GM18517 (cell line): ENCODE measurements at regions not wholly inside any gene's neighbourhood (a gene's known extent, or its start where the extent isn't known, plus 50 kb on each side); places are given as distances from the start of the nearest gene placed in this dataset.
"Not testable (repeated sequence)": the region's sequence is repeated elsewhere in the genome, so short reads cannot be mapped to it uniquely, and the experiment has no call there.

Experiments
- ATAC-seq: cut with Tn5 transposase; IDR thresholded peaks from one replicate; pipeline ENCODE4 v1.9.1; 2021; ENCODE audit warnings: mild to moderate bottlenecking, moderate library complexity; ENCODE audit not compliant: unreplicated experiment

GRCh38 chr6:134647861-134648260 is 302.0 kb downstream of the ALDH8A1 start:
- ATAC-seq: no peak

- ATAC-seq: no peak
These were observed 307.1 kb downstream of the ALDH8A1 start for GRCh38 chr6:134642819-134643218.

GRCh38 chr6:134642279-134642678 is 307.6 kb downstream of the ALDH8A1 start:
- ATAC-seq: no peak

GRCh38 chr6:134640975-134641429 is 308.9 kb downstream of the ALDH8A1 start:
- ATAC-seq: peak; percentile 72

GRCh38 chr6:134640229-134640628 is 309.7 kb downstream of the ALDH8A1 start:
- no peak for ATAC-seq

GRCh38 chr6:134637847-134638437 is 312.0 kb downstream of the ALDH8A1 start:
- ATAC-seq: no peak

- no peak for ATAC-seq
These were observed 312.6 kb downstream of the ALDH8A1 start for GRCh38 chr6:134637282-134637681.

- ATAC-seq: no peak
These were observed 313.6 kb downstream of the ALDH8A1 start for GRCh38 chr6:134636186-134636799.

GRCh38 chr6:134634966-134635365 is 314.9 kb downstream of the ALDH8A1 start:
- no peak for ATAC-seq

GRCh38 chr6:134634466-134634865 is 315.4 kb downstream of the ALDH8A1 start:
- no peak for ATAC-seq

- not testable (repeated sequence) for ATAC-seq
These were observed 315.3 kb upstream of the SGK1 start for GRCh38 chr6:134632982-134633940.

- ATAC-seq: no peak
These were observed 314.1 kb upstream of the SGK1 start for GRCh38 chr6:134632024-134632423.

- ATAC-seq: no peak
These were observed 313.5 kb upstream of the SGK1 start for GRCh38 chr6:134631398-134631924.

- ATAC-seq: no peak
These were observed 312.7 kb upstream of the SGK1 start for GRCh38 chr6:134630508-134631121.

GRCh38 chr6:134628154-134628553 is 310.2 kb upstream of the SGK1 start:
- ATAC-seq: no peak

GRCh38 chr6:134627707-134628106 is 309.8 kb upstream of the SGK1 start:
- no peak for ATAC-seq

GRCh38 chr6:134626589-134626988 is 308.7 kb upstream of the SGK1 start:
- ATAC-seq: no peak

GRCh38 chr6:134626086-134626485 is 308.2 kb upstream of the SGK1 start:
- ATAC-seq: no peak

- no peak for ATAC-seq
These were observed 306.9 kb upstream of the SGK1 start for GRCh38 chr6:134624781-134625180.

- no peak for ATAC-seq
These were observed 305.5 kb upstream of the SGK1 start for GRCh38 chr6:134623401-134623800.
